GM21367 (cell line): ENCODE measurements at regions not wholly inside any gene's neighbourhood (a gene's known extent, or its start where the extent isn't known, plus 50 kb on each side); places are given as distances from the start of the nearest gene placed in this dataset.
"Not testable (repeated sequence)": the region's sequence is repeated elsewhere in the genome, so short reads cannot be mapped to it uniquely, and the experiment has no call there.

Source experiments
- ATAC-seq: cut with Tn5 transposase; IDR thresholded peaks from one replicate; pipeline ENCODE4 v1.9.1; 2021; ENCODE audit not compliant: unreplicated experiment

DNA sequence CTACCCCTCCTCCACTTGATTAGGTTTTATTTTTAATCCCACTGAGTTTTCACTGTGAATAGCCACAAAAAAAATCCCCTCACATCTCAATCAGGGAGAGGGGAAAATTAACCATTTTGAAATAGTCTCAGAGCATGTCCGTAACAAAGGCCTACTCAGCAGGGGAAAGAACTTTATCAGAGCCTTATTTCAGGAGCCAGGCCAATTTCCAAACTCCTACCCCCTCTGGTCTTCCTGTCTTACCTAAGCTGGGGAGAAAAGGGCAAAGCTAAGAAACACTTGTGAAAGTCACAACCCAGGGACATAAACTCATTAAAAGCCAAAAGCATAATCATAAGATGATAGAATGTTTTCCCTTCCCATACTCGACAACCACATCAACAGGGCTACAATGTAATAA lies 260.3 kb upstream of the DIO3 start:
- ATAC-seq = no peak

DNA sequence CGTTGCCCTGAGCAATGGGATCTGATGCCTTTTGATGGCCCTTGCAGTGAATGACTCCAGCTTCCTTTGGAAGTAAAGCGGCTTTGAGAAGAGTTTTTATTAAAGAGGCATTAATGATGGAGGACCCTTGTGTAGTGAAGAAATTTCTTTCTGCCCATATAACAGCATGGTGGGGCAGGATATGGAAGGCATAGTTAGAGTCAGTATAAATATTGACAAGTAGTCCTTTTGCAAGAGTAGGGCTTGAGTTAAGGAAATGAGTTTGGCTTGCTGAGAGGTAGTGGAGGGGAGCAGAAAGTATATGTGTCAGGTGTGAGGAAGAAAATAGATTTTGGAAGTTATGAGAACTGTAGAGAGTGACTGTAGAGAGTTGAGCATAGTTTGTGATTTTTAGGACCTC lies 254.1 kb upstream of the DIO3 start:
- not testable (repeated sequence) for ATAC-seq

DNA sequence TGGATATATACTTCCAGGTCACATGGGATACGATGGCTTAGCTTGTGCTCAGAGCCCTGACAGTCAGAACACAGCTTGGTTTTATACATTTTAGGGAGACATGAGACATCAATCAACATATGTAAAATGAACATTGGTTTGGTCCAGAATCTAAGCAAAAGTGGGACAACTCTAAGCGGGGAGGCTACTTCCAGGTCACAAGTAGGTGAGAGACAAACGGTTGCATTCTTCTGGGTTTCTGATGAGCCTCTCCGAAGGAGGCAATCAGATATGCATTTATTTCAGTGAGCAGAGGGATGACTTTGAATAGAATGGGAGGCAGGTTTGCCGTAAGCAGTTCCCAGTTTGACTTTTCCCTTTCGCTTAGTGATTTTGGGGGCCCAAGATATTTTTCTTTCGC lies 250.1 kb upstream of the DIO3 start:
- not testable (repeated sequence) for ATAC-seq

DNA sequence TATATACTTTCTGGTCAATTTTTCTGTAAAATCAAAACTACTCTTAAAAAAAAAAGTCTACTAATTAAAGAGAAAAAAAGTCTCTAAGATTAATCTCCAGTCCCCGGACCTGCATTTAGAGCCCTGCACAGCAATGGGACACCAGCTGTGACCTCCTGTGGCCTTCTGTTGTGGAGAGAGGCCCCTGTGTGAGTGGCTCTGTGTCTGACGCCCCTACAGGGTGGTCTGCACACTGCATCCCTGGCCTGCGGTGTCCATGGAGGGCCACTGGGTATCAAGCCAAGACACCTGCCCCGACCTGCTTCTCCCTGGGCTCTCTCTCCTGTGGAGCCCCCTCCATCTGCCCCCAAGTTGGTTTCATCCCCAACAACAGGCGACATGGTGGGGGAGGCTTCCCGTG lies 248.0 kb upstream of the DIO3 start:
- ATAC-seq = no peak

DNA sequence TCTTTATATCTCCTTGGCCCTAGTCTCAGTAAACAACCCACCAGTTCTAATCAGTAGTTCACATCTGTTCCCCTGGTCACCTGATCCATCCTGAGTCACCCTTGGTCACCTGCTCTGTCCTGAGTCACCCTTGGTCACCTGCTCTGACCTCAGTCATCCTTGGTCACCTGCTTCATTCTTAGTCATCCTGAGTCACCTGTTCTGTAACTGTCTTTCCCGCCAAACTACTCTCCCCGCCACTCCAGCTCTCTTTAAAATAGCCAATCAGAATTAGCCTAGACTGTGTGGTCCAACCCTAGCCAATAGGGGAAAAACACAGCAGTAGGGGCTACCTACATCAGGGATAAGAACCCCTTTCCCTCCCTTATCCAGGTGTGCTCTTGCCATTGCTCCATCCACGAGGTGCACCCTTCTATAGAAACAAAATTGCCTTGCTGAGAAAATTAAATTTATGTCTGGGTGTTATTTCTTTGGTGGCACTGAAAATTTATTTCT lies 245.4 kb upstream of the DIO3 start:
- no peak for ATAC-seq

DNA sequence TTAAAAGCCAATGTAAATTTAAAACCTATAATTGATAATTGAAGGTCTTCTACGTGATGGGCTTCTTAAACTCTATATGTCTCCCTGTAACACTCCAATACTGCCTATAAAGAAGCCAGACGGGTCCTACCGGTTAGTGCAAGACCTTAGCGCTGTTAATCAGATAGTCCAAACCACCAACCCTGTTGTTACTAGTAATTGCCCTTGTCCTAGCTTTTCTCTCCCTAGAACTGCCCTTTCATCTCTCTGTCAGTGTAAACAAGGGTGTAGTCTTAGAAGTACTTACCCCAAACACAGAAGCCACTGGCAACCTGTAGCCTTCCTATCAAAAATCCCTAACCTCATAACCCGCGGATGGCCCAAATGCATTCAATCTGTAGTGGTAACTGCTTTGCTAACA lies 243.0 kb upstream of the DIO3 start:
- no peak for ATAC-seq

DNA sequence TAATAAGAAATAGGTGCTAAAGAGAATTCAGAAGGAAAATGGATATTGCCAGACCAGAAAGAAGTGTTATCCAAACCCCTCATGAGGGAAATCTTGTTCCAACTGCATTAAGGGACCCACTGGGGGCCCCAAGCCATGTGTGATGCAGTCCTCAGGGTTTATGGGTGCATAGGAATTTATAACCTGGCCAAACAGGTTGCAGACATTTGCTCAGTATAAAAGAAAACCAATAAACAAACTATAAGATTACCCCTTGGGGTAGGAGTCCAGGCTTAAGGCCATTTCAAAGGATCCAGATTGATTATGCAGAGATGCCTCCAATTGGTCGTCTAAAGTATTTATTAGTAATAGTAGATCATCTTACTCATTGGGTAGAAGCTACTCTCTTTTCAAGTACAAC lies 240.9 kb upstream of the DIO3 start:
- no peak for ATAC-seq

DNA sequence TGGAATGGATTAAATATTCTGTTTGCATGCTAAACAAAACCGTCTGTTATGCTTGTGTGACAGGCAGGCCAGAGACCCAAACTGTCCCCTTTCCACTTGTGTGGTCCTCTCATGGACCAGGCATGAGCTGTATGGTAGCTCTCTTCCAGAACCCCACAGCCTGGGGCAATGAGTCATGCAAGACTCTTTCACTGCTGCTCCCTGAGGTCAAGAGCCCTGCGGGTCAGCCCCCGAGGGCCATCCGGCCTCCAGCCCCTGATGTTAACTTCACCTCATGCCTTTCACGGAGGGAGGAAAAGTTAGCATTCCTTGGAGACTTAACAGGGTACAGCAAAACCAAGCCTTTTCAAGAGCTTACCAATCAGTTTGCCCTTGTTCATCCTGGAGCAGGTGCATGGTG lies 239.1 kb upstream of the DIO3 start:
- ATAC-seq = no peak

DNA sequence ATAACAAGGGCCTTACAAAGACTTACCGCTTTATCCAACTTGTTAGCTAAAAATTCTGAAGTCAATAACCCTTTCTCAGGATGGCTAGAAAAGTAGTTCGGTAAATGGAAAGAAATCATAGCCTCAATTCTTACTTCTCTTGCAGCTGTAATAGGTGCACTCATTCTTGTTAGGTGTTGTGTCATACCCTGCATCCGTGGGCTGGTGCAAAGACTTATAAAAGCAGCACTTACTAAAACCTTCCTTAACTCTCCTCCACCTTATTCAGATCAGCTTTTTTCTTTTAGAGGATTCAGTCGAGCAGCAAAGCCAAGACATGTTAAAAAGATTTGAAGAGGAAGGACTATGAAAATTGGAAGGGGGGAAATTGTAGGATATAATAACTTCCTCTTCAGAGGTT lies 238.2 kb upstream of the DIO3 start:
- ATAC-seq = no peak

DNA sequence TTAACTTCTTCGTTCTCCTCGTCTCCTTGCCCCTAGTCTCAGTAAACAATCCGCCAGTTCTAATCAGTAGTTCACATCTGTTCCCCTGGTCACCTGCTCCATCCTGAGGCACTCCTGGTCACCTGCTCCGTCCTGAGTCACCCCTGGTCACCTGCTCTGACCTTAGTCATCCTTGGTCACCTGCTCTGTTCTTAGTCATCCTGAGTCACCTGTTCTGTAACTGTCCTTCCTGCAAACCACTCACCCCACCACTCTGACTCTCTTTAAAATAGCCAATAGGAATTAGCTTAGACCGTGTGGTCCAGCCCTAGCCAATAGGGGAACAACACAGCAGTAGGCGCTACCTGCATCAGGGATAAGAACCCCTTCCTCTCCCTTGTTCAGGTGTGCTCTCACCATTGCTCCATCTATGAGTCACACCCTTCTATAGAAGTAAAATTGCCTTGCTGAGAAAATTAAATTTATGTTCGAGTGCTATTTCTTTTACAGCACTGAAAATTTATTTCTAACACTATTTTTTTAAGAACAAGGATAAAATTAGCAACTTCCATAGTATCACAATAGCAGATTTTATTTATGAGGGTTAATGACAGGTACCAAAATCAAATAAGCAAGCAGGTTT lies 237.6 kb upstream of the DIO3 start:
- not testable (repeated sequence) for ATAC-seq

DNA sequence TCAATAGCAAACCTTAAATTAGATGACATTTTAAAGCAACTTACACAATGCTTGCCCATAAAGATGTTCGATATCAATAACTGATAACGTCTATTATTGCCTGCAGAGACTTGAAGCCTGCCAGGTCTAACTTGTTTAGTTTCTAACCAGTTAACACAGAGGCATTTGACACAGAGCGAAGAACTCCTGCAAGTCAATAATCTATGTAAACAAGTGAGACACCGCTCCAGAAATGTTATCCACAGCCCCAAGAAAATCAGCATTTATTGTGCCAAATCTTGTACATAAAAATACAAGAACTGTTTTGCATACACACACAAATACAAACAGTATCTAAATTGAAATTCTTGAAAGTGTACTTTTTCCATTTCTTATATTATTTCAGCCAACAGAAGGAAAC lies 236.0 kb upstream of the DIO3 start:
- no peak for ATAC-seq

DNA sequence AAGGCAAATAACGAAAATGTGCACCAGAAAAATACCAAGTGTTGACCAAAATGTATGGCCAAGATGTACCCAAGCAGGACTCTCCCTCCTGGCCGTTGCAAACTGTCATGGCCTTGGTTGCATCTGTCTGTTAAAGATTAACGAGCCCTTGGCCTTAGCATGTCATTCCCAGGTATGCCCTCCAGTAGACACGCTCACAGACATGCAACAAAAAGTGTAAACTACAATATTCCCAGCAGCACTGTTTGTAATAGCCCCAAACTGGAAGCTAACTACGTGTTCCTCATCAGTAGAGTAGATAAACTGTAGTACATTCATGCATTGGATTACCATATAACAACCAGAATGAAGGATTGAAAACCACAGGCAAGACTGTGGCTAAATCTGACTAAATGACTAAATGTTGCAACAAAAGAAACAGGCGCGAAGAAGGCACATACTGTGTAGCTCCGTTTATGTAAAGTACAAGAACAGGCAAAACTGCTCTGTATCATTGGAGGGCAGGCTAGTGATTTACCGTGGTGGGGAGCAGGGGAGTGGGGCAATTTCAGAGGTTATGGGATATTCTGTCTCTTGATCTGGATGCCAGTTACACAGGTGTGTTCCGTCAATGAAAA lies 232.8 kb upstream of the DIO3 start:
- ATAC-seq = no peak

DNA sequence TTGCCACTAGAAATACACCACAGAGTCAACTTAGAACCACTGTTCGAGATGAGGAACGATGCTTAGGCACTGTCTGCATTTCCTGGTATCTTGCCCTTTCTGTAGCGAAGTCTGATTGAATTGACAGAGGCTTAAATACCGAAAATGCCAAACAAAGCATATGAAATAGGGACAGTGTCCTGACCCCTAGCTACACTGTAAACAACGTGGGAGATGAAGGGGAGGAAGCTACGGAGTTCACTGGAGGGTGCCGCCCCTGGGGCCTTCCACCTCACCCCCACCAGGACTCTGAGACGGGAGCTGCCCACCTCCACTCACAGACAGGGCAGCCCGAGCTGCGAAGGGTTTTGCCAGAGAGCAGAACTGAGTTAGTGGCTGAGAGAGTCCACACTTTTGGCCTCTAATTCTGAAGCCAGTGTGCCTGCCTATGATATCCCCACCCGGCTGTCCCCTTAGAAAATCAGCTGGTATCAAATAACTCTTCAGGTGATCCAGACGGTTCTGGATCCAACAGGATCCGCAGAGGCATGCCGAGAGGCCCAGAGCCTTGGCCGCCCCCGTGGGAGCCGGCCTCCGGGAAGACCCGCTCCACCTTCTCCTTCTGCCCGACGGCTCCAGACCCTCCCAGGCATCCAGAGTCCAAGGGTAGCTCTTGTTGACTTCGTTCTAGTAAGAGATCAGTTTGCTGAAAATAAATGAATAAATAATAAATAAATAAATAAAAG lies 230.7 kb upstream of the DIO3 start:
- ATAC-seq = no peak

DNA sequence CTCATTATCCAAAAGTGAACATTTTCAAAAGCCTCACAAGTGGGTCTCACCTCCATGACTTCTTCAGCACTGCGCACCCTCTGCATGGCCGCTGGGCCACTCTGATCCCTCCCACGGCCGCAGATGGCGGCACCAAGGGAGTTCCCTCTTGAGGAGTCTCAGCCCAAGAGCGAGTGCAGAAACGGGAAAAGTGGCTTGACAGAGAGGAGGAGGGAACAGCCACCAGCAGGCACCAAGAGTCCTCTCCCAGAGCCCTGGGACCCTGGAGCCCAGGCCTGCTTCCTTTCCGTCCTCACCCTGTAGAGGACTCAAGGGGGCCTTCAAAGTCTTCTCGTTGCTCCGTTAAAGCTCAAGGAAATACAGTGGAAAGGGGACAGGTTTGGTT lies 230.2 kb upstream of the DIO3 start:
- no peak for ATAC-seq

DNA sequence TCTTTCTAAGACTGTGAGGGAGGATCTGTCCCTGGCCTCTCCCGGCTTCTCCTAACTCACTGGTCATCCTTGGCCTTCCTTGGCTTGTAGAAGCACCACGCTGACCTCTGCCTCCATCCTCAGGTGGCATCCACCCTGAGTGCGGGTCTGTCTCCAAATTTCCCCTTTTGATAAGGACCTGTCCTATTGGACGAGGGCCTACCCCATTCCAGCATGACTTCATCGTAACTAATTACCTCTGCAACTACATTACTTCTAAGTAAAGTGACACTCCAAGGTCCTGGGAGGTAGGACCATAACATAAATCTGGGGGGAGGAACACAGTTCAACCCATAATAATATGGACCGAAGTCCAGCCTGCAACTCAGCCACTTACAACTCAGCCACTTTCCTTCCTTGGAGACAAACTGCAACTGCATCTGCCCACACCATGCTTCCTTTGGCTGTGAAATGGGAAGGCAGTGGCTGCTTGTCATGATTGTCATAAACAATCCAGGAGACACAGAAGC lies 229.6 kb upstream of the DIO3 start:
- ATAC-seq = no peak

DNA sequence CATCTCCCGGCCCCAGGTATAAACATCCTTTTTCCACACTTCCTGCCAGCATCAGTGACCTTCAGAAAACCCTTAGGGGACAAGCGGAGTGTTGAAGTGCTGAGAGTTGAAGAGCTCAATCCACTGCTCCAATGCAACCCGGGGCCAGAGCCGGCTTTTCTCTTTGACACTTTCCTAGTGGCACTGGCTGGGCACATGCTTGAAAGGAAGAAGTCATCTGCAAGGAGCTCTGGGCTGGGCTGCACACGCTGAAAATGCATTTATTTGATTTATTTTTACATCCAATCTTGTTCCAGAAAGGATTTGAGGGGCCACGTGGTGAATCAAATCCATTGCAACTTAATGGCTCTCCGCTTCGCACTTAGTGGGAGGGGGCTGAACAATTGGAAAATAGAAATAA lies 229.0 kb upstream of the DIO3 start:
- no peak for ATAC-seq

DNA sequence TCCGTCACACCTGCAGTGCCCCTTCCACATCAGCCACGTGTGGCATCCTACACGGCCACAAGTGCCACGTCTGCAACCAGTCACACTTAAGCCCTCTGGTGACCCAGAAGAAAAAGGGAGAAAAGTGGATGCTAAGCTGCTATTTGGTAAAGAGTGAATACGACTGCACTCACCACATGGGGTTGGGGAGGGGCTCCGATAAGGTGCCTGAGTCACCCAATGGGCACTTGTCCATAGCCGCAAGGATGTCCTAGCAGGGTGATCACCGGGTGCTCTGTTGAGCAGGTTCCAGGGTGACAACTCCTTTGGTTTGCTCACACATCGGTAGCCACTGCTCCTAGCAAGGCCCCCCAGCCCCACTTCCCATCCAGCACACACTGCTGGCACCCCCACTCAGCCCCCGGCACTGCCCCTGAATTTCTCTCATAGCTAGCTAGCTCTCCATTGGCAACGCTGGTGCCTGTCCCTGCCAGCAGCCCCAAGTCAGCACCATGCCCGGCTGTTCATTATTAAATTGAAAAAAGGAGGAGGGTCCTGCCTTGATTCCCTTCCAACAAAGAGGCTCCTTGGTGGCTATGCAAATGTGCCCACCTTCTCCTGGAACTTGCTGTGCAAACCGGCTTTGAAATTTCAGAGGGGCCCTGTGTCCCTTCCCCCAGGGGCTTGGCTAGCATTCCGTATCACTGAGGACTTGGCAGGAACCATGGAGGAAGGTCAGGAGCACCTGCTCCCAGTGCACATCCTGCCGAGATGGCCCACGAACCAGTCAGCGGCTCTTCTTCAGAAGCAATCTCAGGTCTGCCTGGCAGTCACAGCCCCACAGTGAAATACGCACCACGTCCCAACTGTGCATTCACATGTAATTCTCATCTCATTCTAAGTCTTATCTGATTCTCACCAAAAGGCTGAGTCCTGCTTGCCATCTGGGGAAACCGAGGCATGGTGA lies 227.7 kb upstream of the DIO3 start:
- ATAC-seq = no peak

DNA sequence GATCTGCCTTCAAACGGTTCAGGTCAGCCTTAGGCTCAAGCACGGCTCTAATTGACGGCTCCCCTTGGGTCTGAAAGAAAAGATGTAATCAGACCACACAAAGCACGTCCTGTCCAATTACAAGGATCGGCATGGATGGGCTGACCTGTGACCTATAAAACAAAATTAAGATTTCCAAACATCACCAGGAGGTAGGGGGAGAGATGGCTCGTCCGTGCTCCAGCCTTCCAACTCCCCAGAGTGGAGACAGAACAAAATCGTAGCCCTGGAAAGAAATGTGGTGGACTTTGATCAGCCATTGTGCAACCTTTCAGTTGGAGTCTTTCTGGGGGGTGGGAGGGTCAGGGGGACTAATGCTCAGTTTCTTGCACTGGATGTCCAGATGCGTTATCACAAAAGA lies 226.6 kb upstream of the DIO3 start:
- ATAC-seq = no peak

DNA sequence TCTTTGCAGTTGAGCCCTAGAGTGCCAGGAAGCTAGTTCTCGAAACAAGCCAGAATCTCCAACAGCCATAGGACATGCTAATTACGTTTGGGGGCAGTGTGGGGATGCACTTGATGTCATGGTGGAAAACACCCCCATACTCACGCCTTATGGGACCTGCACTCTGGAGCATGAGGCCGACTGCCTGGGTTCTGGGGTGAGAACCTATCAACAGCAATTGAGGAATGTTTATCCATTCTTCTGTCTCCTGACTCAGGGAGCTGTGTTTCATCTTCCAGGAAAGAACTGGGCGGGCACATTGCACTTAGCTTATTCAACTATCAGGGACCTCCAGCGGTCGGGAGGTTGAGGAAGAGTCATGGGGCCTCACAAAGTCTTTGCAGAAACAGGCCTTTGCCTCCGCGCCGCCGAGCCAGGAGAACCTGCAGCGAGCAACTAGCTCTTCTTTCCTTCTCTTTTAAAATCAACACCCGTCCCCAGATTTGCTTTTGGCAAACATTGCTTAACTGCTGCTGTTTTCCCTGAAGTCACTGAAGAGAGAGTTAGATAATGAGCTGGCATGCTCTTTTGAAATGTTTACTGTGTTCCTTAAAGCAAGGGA lies 226.1 kb upstream of the DIO3 start:
- no peak for ATAC-seq

DNA sequence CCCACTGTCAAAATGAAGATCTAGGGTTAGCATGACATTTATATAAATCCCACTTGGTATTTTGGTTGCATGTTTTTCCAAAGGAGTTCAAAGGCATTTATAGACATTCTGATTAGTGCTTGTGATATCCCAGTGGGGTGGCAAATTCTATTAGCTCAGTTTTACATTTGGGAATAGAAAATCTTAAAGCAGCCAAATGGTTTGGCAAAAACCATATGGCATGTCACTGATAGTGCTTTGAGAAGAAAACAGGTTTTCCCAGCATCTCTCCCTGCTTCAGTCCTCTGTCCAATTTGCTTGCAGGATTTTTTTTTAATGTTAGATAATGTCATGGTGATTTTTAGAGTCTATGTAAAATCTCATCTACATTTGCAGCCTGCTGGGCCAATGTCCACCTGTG lies 225.1 kb upstream of the DIO3 start:
- ATAC-seq = no peak

DNA sequence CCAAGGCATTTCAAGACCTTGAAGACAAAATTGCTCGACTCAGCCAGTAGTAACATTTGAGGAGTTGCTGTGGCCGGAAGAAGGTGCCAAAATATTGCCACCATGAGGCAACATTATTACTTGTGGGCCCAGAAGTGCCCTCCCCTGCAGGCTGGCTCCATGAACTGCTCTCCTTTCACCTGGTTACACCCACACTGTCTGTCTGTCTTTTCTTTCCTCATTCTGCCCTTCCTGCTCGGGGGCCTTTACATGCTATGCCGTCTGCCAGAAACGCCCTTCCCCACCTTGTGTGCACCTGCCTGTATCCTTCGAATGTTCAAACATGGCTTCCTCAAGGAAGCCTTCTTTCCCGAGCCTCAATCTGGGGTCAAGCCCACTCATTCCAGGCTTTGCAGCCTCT lies 224.2 kb upstream of the DIO3 start:
- no peak for ATAC-seq
